ENCODE measurements at regions not wholly inside any gene's neighbourhood (a gene's known extent, or its start where the extent isn't known, plus 50 kb on each side); places are given as distances from the start of the nearest gene placed in this dataset.
"Not testable (repeated sequence)": the region's sequence is repeated elsewhere in the genome, so short reads cannot be mapped to it uniquely, and the experiment has no call there.

DNA sequence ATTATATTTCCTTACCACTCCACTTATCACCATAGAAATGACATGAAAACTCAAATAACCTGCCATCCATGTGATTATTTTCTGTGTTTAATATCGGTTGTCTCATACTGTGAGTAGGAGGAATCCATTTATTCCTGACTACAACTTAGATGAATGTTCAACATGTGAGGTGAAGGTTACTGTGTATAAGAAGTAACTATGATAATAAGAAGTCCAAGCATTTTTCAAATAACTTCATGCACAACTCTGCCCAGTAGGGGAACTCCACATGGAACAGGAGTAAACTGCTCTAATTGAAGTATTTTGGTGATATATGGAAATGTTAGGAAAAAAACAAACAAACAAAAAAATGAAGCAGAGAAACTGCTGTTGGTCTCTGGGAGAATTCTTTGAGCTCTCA is 447.5 kb upstream of the GRIN3A start:
- DNase-seq = no peak
- Histone ChIP-seq H3K27ac (no peak overlapping the region), H3K9me3 (no peaks in the 10 kb centered on the region), H3K4me3 (no peak overlapping the region), H3K27me3 (no peaks in the 10 kb centered on the region), H3K36me3 (no peaks in the 10 kb centered on the region), H3K4me1 (peaks cover 0 to 3% (median 0%) of the 10 kb centered on the region in 4 donors)
- intact Hi-C loops (cut with DNase I; ENCODE audit: low total_unique reads) = no loop called here
- TF ChIP-seq, protein P1, sequence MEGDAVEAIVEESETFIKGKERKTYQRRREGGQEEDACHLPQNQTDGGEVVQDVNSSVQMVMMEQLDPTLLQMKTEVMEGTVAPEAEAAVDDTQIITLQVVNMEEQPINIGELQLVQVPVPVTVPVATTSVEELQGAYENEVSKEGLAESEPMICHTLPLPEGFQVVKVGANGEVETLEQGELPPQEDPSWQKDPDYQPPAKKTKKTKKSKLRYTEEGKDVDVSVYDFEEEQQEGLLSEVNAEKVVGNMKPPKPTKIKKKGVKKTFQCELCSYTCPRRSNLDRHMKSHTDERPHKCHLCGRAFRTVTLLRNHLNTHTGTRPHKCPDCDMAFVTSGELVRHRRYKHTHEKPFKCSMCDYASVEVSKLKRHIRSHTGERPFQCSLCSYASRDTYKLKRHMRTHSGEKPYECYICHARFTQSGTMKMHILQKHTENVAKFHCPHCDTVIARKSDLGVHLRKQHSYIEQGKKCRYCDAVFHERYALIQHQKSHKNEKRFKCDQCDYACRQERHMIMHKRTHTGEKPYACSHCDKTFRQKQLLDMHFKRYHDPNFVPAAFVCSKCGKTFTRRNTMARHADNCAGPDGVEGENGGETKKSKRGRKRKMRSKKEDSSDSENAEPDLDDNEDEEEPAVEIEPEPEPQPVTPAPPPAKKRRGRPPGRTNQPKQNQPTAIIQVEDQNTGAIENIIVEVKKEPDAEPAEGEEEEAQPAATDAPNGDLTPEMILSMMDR (IDR thresholded peaks at IDR 0.05) = no peak

DNA sequence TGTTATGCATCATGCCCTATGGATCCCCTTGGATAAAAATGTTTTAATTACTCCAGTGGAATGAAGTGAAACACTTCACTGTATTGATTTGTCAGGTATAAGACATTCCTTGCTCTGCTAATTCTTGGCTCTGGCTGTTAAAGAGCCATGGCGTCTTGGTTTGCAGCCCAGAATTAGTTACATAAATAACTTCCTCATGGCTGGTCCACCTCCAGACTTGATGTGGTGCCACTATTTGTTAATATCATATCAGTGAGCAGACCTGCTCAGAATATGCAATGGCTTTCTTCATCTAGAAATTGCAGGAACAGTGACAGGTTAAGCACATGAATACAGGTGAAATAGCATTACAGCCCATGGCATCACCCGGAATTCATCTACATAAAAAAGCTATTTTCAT is 446.9 kb upstream of the GRIN3A start:
- H3K27ac ChIP-seq = no peak overlapping the region
- H3K4me3 ChIP-seq = no peak overlapping the region
- H3K9me3 ChIP-seq = no peaks in the 10 kb centered on the region
- DNase-seq = no peak
- H3K27me3 ChIP-seq = no peaks in the 10 kb centered on the region
- TF ChIP-seq, protein P1 (IDR thresholded peaks at IDR 0.05) = no peak
- intact Hi-C loops (cut with DNase I; ENCODE audit: low total_unique reads) = no loop called here
- peaks cover 0 to 3% (median 0%) of the 10 kb centered on the region in 4 donors for H3K4me1 ChIP-seq
- no peaks in the 10 kb centered on the region for H3K36me3 ChIP-seq

DNA sequence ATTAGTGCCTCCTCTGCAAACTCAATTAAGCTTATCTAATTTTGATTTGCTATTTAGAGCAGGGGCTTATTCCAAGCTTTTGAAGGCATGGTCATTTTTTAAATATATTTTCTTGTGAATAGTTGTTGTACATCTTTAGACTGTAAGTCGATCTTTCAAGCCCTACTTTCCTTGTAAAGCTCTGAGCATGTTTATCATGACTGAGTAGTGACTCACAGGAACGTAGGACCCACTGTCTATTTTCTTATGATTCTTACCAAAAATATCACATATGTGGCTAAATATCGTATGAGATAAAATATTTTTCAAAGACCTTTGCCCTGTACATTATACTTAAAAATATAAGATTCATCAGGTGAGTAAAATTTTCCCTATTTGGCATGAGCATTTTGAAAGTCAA is 440.4 kb upstream of the GRIN3A start:
- H3K9me3 ChIP-seq = peaks cover 0 to 9% (median 5%) of the 10 kb centered on the region in 3 donors
- H3K27me3 ChIP-seq = no peaks in the 10 kb centered on the region
- no peak overlapping the region for H3K4me3 ChIP-seq
- no peak overlapping the region for H3K27ac ChIP-seq
- TF ChIP-seq, protein P1 (IDR thresholded peaks at IDR 0.05) = no peak
- no peaks in the 10 kb centered on the region for H3K36me3 ChIP-seq
- intact Hi-C loops (cut with DNase I; ENCODE audit: low total_unique reads) = no loop called here
- no peak for DNase-seq
- H3K4me1 ChIP-seq = no peaks in the 10 kb centered on the region

DNA sequence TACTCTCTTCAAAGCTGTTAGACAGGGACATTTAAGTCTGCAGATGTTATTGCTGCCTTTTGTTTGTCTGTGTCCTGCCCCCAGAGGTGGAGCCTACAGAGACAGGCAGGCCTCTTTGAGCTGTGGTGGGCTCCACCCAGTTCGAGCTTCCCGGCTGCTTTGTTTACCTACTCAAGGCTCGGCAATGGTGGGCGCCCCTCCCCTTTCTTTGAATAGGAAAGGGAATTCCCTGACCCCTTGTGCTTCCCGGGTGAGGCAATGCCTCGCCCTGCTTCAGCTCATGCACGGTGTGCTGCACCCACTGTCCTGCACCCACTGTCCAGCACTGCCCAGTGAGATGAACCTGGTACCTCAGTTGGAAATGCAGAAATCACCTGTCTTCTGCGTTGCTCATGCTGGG is 435.8 kb upstream of the GRIN3A start:
- H3K27ac ChIP-seq; H3K9me3 ChIP-seq; H3K4me1 ChIP-seq; intact Hi-C loops (cut with DNase I; ENCODE audit: low total_unique reads); H3K4me3 ChIP-seq; H3K36me3 ChIP-seq; H3K27me3 ChIP-seq; DNase-seq: not testable (repeated sequence)

DNA sequence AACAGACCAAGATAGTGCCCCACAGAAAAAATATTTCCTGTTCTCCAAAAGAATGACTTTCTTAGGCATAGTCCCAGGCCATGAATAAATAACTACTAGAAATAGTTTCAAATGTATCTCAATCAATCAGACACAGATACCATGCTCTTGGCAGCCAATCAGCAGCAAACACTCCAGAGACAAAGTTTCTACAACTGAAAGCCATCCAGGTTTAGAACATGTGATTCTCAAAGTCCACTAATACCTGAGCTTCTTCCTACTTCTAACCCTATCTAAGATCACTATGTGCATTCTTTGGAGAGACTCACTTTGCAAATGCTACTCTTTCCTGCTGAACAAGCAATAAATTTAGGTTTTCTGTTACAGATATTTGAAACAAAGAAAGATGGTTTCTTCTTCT is 425.8 kb upstream of the GRIN3A start:
- no peak overlapping the region for H3K27ac ChIP-seq
- H3K4me3 ChIP-seq = no peak overlapping the region
- no peaks in the 10 kb centered on the region for H3K27me3 ChIP-seq
- no peaks in the 10 kb centered on the region for H3K4me1 ChIP-seq
- no peak for DNase-seq
- no peaks in the 10 kb centered on the region for H3K36me3 ChIP-seq
- intact Hi-C loops (cut with DNase I; ENCODE audit: low total_unique reads) = no loop called here
- TF ChIP-seq, protein P1 (IDR thresholded peaks at IDR 0.05) = no peak
- no peaks in the 10 kb centered on the region for H3K9me3 ChIP-seq

DNA sequence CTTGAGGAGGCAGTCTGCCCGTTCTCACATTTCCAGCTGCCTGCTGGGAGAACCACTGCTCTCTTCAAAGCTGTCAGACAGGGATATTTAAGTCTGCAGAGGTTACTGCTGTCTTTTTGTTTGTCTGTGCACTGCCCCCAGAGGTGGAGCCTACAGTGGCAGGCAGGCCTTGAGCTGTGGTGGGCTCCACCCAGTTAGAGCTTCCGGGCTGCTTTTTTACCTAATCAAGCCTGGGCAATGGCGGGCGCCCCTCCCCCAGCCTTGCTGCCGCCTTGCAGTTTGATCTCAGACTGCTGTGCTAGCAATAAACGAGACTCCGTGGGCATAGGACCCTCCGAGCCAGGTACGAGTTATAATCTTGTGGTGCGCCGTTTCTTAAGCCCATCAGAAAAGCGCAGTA is 414.6 kb upstream of the GRIN3A start:
- DNase-seq; H3K36me3 ChIP-seq; intact Hi-C loops (cut with DNase I; ENCODE audit: low total_unique reads); H3K4me1 ChIP-seq; H3K4me3 ChIP-seq; H3K27ac ChIP-seq; H3K27me3 ChIP-seq; H3K9me3 ChIP-seq: not testable (repeated sequence)

DNA sequence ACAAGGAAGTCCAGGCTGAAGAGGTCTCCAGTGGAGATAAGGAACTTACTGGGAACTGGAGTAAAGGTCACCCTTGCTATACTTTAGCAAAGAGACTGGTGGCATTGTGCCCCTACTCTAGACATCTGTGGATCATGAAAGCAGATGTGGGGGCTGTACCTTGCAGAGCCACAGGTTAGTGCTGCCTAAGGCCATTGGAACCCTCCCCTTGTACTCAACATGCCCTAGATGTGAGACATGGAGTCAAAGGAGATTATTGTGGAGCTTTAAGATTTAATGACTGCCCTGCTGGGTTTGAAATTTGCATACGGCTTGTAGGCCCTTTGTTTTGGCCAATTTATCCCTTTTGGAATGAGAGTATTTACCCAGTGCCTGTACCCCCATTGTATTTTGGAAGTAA is 397.3 kb upstream of the GRIN3A start:
- Histone ChIP-seq H3K27ac (no peak overlapping the region), H3K4me1 (no peaks in the 10 kb centered on the region), H3K27me3 (no peaks in the 10 kb centered on the region), H3K4me3 (no peak overlapping the region), H3K9me3 (no peaks in the 10 kb centered on the region), H3K36me3 (no peaks in the 10 kb centered on the region)
- TF ChIP-seq, protein P1 (IDR thresholded peaks at IDR 0.05) = no peak
- intact Hi-C loops (cut with DNase I; ENCODE audit: low total_unique reads) = no loop called here
- no peak for DNase-seq

Measured in tibial artery (tissue), 4 donors.